Middle frontal gyrus (tissue), 1 donor: ENCODE measurements at regions not wholly inside any gene's neighbourhood (a gene's known extent, or its start where the extent isn't known, plus 50 kb on each side); places are given as distances from the start of the nearest gene placed in this dataset.
"Not testable (repeated sequence)": the region's sequence is repeated elsewhere in the genome, so short reads cannot be mapped to it uniquely, and the experiment has no call there.

Experiments used
- DNase-seq: peaks from one replicate; pipeline ENCODE4 v3.0.0-alpha.2; 2015; ENCODE audit warnings: low spot score; ENCODE audit errors: extremely low spot score

GRCh38 chr14:84922370-84922769 is 607.6 kb upstream of the FLRT2 start:
- DNase-seq = no peak

- DNase-seq = no peak
Observed at GRCh38 chr14:84926656-84927055, 603.3 kb upstream of the FLRT2 start.

- no peak for DNase-seq
Observed at GRCh38 chr14:84927096-84927827, 602.7 kb upstream of the FLRT2 start.

GRCh38 chr14:84929086-84929485 is 600.9 kb upstream of the FLRT2 start:
- no peak for DNase-seq

GRCh38 chr14:84929834-84930233 is 600.1 kb upstream of the FLRT2 start:
- no peak for DNase-seq

GRCh38 chr14:84937016-84937415 is 592.9 kb upstream of the FLRT2 start:
- no peak for DNase-seq

- no peak for DNase-seq
Observed at GRCh38 chr14:84937449-84937848, 592.5 kb upstream of the FLRT2 start.

- DNase-seq = not testable (repeated sequence)
Observed at GRCh38 chr14:84944901-84945300, 585.0 kb upstream of the FLRT2 start.

- no peak for DNase-seq
Observed at GRCh38 chr14:84959851-84960520, 570.0 kb upstream of the FLRT2 start.

GRCh38 chr14:84961637-84962036 is 568.3 kb upstream of the FLRT2 start:
- no peak for DNase-seq

GRCh38 chr14:84963518-84963917 is 566.4 kb upstream of the FLRT2 start:
- no peak for DNase-seq

GRCh38 chr14:84965279-84965678 is 564.7 kb upstream of the FLRT2 start:
- no peak for DNase-seq

- DNase-seq = no peak
Observed at GRCh38 chr14:84969501-84969900, 560.4 kb upstream of the FLRT2 start.

- DNase-seq = no peak
Observed at GRCh38 chr14:84975241-84975902, 554.6 kb upstream of the FLRT2 start.

- no peak for DNase-seq
Observed at GRCh38 chr14:84976805-84977204, 553.1 kb upstream of the FLRT2 start.

- no peak for DNase-seq
Observed at GRCh38 chr14:84987042-84987441, 542.9 kb upstream of the FLRT2 start.

GRCh38 chr14:84988357-84988756 is 541.6 kb upstream of the FLRT2 start:
- no peak for DNase-seq

- no peak for DNase-seq
Observed at GRCh38 chr14:84991021-84991420, 538.9 kb upstream of the FLRT2 start.

- no peak for DNase-seq
Observed at GRCh38 chr14:84998216-84998615, 531.7 kb upstream of the FLRT2 start.

GRCh38 chr14:85002846-85003245 is 527.1 kb upstream of the FLRT2 start:
- no peak for DNase-seq

GRCh38 chr14:85003805-85004204 is 526.1 kb upstream of the FLRT2 start:
- no peak for DNase-seq

GRCh38 chr14:85009506-85009905 is 520.4 kb upstream of the FLRT2 start:
- no peak for DNase-seq

GRCh38 chr14:85010186-85010585 is 519.8 kb upstream of the FLRT2 start:
- DNase-seq = no peak
